ENCODE measurements at regions not wholly inside any gene's neighbourhood (a gene's known extent, or its start where the extent isn't known, plus 50 kb on each side); places are given as distances from the start of the nearest gene placed in this dataset.

DNA sequence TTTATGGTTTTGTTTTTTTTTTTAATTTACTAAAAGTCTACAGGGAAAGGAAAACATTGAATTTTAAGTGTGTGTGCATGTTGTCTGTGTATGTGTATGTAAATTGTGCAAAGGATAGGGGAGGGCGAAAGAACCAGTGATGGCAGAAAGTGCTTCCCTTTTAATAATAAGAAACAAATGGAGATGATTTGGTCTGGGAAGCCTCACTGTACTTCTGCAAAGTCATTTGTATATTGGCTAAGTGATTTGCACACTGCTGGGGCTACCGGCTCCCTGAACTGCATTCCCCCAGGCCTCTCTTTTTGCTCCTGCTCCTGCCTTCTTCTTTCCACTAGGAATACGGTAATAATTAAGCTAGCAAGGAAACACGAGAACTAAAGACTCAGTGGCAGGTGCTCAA is 101.2 kb downstream of the CD47 start:
- TF ChIP-seq, protein P1, sequence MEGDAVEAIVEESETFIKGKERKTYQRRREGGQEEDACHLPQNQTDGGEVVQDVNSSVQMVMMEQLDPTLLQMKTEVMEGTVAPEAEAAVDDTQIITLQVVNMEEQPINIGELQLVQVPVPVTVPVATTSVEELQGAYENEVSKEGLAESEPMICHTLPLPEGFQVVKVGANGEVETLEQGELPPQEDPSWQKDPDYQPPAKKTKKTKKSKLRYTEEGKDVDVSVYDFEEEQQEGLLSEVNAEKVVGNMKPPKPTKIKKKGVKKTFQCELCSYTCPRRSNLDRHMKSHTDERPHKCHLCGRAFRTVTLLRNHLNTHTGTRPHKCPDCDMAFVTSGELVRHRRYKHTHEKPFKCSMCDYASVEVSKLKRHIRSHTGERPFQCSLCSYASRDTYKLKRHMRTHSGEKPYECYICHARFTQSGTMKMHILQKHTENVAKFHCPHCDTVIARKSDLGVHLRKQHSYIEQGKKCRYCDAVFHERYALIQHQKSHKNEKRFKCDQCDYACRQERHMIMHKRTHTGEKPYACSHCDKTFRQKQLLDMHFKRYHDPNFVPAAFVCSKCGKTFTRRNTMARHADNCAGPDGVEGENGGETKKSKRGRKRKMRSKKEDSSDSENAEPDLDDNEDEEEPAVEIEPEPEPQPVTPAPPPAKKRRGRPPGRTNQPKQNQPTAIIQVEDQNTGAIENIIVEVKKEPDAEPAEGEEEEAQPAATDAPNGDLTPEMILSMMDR (IDR thresholded peaks at IDR 0.05), result no peak
- TF ChIP-seq POLR2A (IDR thresholded peaks at IDR 0.05), result no peak

Data from lower leg skin (tissue), 3 donors.